C4-2B (cell line): ENCODE measurements at regions not wholly inside any gene's neighbourhood (a gene's known extent, or its start where the extent isn't known, plus 50 kb on each side); places are given as distances from the start of the nearest gene placed in this dataset.
"Not testable (repeated sequence)": the region's sequence is repeated elsewhere in the genome, so short reads cannot be mapped to it uniquely, and the experiment has no call there.

ENCODE experiments used
- H3K27ac ChIP-seq: fragments of 450-650 bp; 2 replicates; pipeline ENCODE4 v1.5.1; 2017
- CTCF ChIP-seq: fragments of 450-650 bp; conservative IDR thresholded peaks from 2 replicates; pipeline ENCODE4 v1.5.1; 2017; ENCODE audit warnings: mild to moderate bottlenecking
- ZFX ChIP-seq: fragments of 450-650 bp; IDR thresholded peaks from 2 replicates; pipeline ENCODE4 v1.6.1; 2017

- TF ChIP-seq ZFX (no peak), CTCF (no peak)
- H3K27ac ChIP-seq, result no peak overlapping the region
Observed at GRCh38 chr6:15153191-15153590, 92.7 kb upstream of the JARID2 start.

- no peak overlapping the region for H3K27ac ChIP-seq
- TF ChIP-seq CTCF, result no peak
- no peak for TF ChIP-seq ZFX
Observed at GRCh38 chr6:15157479-15157878, 88.4 kb upstream of the JARID2 start.

- H3K27ac ChIP-seq, result no peak overlapping the region
- TF ChIP-seq ZFX (no peak), CTCF (no peak)
Observed at GRCh38 chr6:15158821-15159619, 86.8 kb upstream of the JARID2 start.

GRCh38 chr6:15160812-15161211 lies 85.1 kb upstream of the JARID2 start:
- TF ChIP-seq ZFX (no peak), CTCF (no peak)
- H3K27ac ChIP-seq, result no peak overlapping the region

- not testable (repeated sequence) for H3K27ac ChIP-seq
Observed at GRCh38 chr6:15164855-15165254, 81.0 kb upstream of the JARID2 start.

GRCh38 chr6:15166121-15166520 lies 79.7 kb upstream of the JARID2 start:
- H3K27ac ChIP-seq, result no peak overlapping the region
- TF ChIP-seq CTCF (no peak), ZFX (no peak)

GRCh38 chr6:15170126-15170525 lies 75.7 kb upstream of the JARID2 start:
- no peak overlapping the region for H3K27ac ChIP-seq
- TF ChIP-seq CTCF (no peak), ZFX (no peak)

GRCh38 chr6:15171026-15171425 lies 74.8 kb upstream of the JARID2 start:
- H3K27ac ChIP-seq, result no peak overlapping the region
- TF ChIP-seq ZFX (no peak), CTCF (no peak)
